ENCODE measurements at regions not wholly inside any gene's neighbourhood (a gene's known extent, or its start where the extent isn't known, plus 50 kb on each side); places are given as distances from the start of the nearest gene placed in this dataset.

DNA sequence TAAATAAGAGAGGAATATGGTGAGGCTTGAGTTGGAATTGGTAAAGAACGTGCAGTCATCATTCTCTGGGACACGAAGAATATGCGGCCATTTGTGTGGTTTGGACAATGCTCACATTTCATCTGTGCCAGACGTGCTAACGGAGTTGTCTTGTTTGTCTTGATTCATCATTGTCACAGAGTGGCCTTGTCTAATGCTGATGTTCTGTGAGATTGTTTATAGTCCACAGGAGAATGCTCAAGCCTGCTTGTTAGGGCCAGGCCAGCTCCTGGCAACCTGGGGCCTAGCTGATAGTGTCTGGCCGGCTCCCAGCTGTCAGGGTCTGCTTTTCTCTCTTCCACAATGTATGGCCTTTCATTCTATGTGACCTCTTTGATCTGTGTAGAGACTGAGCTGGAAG lies 384.7 kb downstream of the EDEM1 start:
- TF ChIP-seq, protein P1, sequence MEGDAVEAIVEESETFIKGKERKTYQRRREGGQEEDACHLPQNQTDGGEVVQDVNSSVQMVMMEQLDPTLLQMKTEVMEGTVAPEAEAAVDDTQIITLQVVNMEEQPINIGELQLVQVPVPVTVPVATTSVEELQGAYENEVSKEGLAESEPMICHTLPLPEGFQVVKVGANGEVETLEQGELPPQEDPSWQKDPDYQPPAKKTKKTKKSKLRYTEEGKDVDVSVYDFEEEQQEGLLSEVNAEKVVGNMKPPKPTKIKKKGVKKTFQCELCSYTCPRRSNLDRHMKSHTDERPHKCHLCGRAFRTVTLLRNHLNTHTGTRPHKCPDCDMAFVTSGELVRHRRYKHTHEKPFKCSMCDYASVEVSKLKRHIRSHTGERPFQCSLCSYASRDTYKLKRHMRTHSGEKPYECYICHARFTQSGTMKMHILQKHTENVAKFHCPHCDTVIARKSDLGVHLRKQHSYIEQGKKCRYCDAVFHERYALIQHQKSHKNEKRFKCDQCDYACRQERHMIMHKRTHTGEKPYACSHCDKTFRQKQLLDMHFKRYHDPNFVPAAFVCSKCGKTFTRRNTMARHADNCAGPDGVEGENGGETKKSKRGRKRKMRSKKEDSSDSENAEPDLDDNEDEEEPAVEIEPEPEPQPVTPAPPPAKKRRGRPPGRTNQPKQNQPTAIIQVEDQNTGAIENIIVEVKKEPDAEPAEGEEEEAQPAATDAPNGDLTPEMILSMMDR (IDR thresholded peaks at IDR 0.05; ENCODE audit: insufficient read depth, low read length), result no peak
- no peak for DNase-seq (ENCODE audit: low read depth)
- H3K4me3 ChIP-seq (ENCODE audit: low read depth, low read length), result no peak overlapping the region

DNA sequence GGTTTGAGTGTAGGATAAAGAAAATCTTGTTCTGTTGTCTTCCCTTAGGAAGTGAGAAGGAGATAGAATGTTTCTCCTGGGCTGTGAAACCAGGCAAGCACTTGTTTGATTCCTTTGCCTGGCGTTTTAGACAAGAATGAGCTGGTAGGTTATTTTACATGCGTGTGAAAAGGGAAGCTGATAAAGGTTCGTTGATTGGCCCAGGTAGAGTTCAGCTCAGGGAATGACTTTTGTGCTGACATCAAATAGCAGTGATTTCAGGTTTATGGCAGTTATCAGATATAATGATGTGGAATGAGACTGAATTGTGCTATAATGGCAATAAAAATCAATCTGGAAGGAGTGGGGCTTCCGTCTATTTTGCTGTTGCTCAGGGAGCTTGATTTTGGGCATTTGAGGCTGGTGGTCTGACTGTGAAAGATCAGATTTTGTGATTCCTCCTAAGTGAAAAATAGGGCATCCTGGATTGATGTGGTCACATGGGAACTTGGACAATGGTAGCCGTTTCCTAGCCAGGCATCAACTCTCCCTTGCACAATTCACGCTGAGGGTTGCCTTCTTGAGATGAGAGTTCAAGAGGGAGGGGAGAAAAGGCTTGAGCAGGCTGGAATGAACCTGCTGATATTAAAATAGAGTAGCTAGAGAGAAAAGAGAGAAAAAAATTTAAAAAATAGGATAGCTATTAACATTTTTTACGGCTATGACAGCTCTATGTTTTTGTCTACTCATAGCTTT lies 388.9 kb downstream of the EDEM1 start:
- DNase-seq (ENCODE audit: low read depth), result no peak
- H3K4me3 ChIP-seq (ENCODE audit: low read depth, low read length), result no peak overlapping the region
- TF ChIP-seq, protein P1 (IDR thresholded peaks at IDR 0.05; ENCODE audit: insufficient read depth, low read length), result no peak

DNA sequence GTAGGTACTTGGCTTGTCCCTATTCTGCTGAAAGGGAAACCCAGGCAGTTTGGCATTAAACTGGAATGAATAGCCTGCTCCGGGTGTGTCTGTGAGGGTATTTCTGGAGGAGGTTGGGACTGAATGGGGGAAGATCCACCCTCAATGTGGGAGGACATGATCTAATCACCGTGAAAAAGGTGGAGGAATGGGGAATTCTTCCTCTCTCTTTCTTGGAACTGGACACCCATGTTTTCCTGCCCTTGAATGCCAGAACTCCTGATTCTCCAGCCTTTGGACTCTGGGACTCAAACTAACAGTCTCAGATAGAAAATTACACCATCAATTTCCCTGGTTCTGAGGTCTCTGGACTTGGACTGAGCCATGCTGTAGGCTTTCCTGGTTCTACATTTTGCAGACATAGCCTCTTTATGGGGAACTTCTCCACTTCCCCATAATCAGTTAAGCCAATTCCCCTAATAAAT lies 391.7 kb downstream of the EDEM1 start:
- H3K4me3 ChIP-seq (ENCODE audit: low read depth, low read length), result no peak overlapping the region
- no peak for DNase-seq (ENCODE audit: low read depth)
- TF ChIP-seq, protein P1 (IDR thresholded peaks at IDR 0.05; ENCODE audit: insufficient read depth, low read length), result no peak

DNA sequence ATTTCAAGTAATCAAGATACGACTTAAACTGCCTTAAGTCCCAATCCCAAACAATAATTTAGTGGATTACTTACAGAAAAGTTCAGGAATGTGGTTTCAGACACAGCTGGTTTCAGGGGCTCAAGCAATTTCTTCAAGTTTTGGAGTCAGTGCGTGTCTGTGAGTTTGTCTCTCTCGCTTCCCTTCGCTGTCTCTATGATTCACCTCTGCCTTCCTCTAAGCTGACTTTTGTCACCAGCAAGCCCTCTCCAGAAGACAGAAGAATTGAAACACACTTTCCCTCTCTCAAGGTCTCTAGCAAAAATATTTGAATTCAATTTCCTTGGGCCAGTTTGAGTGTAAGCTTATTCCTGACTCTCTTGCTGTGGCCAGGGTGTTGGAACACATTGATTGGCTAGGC lies 392.4 kb downstream of the EDEM1 start:
- TF ChIP-seq, protein P1 (IDR thresholded peaks at IDR 0.05; ENCODE audit: insufficient read depth, low read length), result no peak

DNA sequence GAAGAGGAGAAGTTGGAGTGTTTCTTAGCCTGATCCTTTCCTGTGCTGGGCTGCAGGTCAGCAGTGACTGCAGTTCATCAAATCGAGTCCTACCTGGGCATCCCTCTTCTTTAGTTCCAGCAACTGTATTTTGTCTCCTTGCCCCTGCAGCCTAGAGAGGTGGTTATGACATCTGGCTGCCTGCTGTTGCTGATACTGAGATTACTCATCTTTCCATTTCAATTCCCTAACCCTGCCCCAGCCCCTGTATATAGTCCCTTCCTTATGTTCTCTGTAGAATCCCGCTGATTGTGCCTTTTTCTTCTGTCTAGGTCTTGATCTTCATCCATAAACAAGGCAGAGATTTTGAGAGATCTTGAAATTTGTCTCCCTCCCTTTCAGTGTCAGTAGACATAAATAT lies 393.3 kb downstream of the EDEM1 start:
- TF ChIP-seq, protein P1 (IDR thresholded peaks at IDR 0.05; ENCODE audit: insufficient read depth, low read length), result no peak
- no peak overlapping the region for H3K4me3 ChIP-seq (ENCODE audit: low read depth, low read length)
- DNase-seq (ENCODE audit: low read depth), result no peak

More for the DNA sequence above, 392.4 kb downstream of the EDEM1 start:
- no peak overlapping the region for H3K4me3 ChIP-seq (ENCODE audit: low read depth, low read length)
- DNase-seq (ENCODE audit: low read depth), result no peak

DNA sequence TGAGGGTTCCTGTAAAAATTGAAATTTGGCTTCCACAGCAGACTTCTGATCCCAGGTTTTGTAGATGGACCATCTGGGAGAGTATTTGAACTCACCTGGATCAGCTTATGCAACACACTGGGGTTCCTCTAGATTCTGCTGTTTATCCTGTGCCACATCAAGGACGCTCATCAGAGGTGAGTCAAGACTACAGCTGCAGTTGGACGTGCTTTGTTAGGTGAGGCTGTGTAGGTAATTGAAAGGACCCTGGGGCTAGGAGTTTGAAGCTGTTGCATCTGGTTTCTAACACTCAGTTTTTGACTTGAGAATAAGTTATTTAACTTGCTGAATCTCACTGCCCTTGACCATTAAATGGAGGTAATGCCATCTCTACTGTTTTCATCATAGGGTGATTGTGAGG lies 394.2 kb downstream of the EDEM1 start:
- no peak for DNase-seq (ENCODE audit: low read depth)
- TF ChIP-seq, protein P1 (IDR thresholded peaks at IDR 0.05; ENCODE audit: insufficient read depth, low read length), result no peak

DNA sequence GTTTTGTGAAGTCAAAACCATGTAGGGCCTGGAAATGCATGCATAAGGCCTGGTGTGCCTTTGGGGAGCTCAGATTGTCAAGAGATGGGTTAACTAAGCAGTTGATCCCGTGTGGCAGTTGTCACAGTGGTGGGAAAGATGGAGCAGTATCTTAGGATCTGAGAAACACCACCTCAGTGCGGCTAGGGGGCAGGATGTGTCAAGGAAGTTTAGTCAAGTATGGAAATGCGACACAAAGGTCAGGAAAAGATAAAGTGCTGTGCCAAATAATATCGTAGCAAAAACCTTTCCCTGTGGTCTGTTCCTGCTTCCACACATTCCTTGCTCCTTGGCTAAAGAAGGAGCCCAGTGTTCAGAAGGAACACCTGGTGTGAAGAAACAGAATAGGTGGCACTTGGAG lies 396.4 kb downstream of the EDEM1 start:
- TF ChIP-seq, protein P1 (IDR thresholded peaks at IDR 0.05; ENCODE audit: insufficient read depth, low read length), result no peak
- DNase-seq (ENCODE audit: low read depth), result no peak
- H3K4me3 ChIP-seq (ENCODE audit: low read depth, low read length), result no peak overlapping the region

More for the DNA sequence above, 394.2 kb downstream of the EDEM1 start:
- no peak overlapping the region for H3K4me3 ChIP-seq (ENCODE audit: low read depth, low read length)
